Neural crest cell (in vitro differentiated cells): ENCODE measurements at regions not wholly inside any gene's neighbourhood (a gene's known extent, or its start where the extent isn't known, plus 50 kb on each side); places are given as distances from the start of the nearest gene placed in this dataset.

Experiments
- DNase-seq: peaks from one replicate; pipeline ENCODE4 v3.0.0; 2021; ENCODE audit warnings: low read depth, mixed read lengths, low spot score
- H3K27ac Mint-ChIP-seq: one replicate; pipeline ENCODE4 v1.8.0; 2021; ENCODE audit warnings: mild to moderate bottlenecking, mixed read lengths; ENCODE audit not compliant: unreplicated experiment
- H3K27me3 Mint-ChIP-seq: 2 replicates; pipeline ENCODE4 v1.8.0; 2021; ENCODE audit warnings: low read depth, mild to moderate bottlenecking, mixed read lengths
- H3K36me3 Mint-ChIP-seq: 2 replicates; pipeline ENCODE4 v1.8.0; 2021; ENCODE audit warnings: low read depth, mild to moderate bottlenecking, mixed read lengths
- H3K4me1 Mint-ChIP-seq: 2 replicates; pipeline ENCODE4 v1.8.0; 2021; ENCODE audit warnings: mixed read lengths
- H3K4me3 Mint-ChIP-seq: one replicate; pipeline ENCODE4 v1.8.0; 2021; ENCODE audit warnings: mild to moderate bottlenecking, mixed read lengths
- H3K9me3 Mint-ChIP-seq: 2 replicates; pipeline ENCODE4 v1.8.0; 2021; ENCODE audit warnings: mixed read lengths
- TF ChIP-seq, protein P1 (sequence below): fragments of 200-600 bp; sonication (generic); conservative IDR thresholded peaks from 2 replicates; pipeline ENCODE4 v1.5.0; 2021; ENCODE audit warnings: antibody characterized with exemption, mild to moderate bottlenecking

DNA sequence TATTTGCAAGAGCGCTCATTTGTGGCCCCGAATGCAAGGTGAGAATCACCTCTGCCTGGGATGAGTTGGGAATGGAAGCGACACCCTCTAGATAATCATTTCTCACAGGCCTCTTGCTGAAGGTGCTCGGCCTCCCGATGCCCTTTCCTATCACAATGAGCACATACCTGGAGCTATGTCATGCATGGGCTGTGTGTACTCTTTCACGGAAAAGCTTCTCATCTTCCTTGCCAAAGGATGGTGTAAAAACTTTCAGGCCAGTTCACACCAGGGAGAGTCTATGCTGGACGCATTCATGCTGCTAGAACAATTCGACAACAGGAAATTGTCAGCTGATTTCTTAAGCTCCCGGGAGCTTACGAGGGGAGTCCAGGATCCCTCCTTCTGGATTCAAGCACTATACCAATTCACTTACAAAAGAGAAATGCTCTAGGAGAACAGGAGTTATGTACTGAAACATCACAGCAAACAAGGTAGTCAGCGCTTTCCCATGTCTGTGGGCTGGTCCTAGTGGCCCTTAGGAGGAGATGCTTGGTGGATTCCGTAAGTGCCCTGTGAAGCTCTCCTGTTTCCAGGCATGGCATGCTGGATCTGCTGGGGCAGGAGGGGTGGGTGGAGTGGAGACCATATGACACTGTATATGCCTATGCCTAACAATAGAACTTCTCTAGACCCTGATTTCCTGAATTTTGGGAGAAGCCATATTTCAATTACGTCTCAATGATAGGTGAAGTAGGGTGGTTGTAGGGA, 53.1 kb upstream of the B3GAT1 start:
- Mint-ChIP-seq H3K27me3 (peaks cover 55% of the 10 kb centered on the region), H3K4me1 (peaks cover 7% of the 10 kb centered on the region), H3K36me3 (no peaks in the 10 kb centered on the region), H3K4me3 (no peak overlapping the region), H3K27ac (no peak overlapping the region), H3K9me3 (no peaks in the 10 kb centered on the region)
- DNase-seq, result no peak
- TF ChIP-seq, protein P1, sequence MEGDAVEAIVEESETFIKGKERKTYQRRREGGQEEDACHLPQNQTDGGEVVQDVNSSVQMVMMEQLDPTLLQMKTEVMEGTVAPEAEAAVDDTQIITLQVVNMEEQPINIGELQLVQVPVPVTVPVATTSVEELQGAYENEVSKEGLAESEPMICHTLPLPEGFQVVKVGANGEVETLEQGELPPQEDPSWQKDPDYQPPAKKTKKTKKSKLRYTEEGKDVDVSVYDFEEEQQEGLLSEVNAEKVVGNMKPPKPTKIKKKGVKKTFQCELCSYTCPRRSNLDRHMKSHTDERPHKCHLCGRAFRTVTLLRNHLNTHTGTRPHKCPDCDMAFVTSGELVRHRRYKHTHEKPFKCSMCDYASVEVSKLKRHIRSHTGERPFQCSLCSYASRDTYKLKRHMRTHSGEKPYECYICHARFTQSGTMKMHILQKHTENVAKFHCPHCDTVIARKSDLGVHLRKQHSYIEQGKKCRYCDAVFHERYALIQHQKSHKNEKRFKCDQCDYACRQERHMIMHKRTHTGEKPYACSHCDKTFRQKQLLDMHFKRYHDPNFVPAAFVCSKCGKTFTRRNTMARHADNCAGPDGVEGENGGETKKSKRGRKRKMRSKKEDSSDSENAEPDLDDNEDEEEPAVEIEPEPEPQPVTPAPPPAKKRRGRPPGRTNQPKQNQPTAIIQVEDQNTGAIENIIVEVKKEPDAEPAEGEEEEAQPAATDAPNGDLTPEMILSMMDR, result no peak

DNA sequence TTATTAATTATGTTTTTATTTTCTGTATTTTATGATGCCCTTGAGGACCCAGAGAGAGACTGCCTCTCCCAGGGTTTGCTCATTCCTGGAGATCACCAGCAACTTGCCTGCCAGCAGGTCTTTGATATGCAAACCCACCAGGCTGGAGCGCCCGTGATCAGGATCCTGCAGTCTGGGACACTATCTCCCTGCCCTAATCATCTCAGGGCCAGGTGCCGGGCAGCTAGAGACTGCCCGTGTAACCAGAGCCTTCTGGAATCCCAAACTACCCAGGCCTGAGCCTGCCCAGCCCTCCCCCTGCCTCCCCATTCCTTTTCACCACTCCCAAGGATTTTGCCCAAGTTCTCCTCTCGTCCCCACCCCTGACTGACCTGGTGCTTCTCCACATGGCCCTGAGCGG, 52.2 kb upstream of the B3GAT1 start:
- Mint-ChIP-seq H3K9me3 (no peaks in the 10 kb centered on the region), H3K27ac (no peak overlapping the region), H3K4me3 (no peak overlapping the region), H3K27me3 (peaks cover 55% of the 10 kb centered on the region), H3K4me1 (peaks cover 7% of the 10 kb centered on the region), H3K36me3 (no peaks in the 10 kb centered on the region)
- DNase-seq, result no peak
- TF ChIP-seq, protein P1, result no peak

DNA sequence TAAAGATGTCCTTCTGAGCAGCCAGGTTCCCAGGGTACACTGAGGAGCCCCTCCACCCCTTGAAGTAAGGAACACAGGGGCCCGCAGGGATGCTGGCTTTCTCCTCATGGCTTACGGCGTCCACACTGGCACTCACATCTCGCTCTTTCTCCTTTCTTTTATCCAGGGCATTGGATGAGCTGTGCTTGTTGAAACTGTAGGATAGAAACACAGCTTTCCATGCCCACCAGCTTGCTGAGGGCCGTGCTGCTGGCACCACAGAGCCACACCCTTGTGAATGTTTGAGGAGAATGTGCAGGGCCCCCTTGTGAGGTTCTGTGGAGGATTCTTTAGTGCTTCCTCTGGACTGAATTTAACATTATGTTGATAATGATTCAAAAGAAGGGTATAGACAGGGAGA, 51.7 kb upstream of the B3GAT1 start:
- Mint-ChIP-seq H3K4me1 (peaks cover 7% of the 10 kb centered on the region), H3K9me3 (no peaks in the 10 kb centered on the region), H3K4me3 (no peak overlapping the region), H3K27ac (no peak overlapping the region), H3K36me3 (no peaks in the 10 kb centered on the region), H3K27me3 (peaks cover 55% of the 10 kb centered on the region)
- DNase-seq, result no peak
- TF ChIP-seq, protein P1, result no peak
